ENCODE measurements at regions not wholly inside any gene's neighbourhood (a gene's known extent, or its start where the extent isn't known, plus 50 kb on each side); places are given as distances from the start of the nearest gene placed in this dataset.

- intact Hi-C loops (cut with DNase I) = no loop called here
- no peak for DNase-seq (ENCODE audit: low spot score)
These were observed 74.8 kb upstream of the MLN start for GRCh38 chr6:33878562-33878961.

- DNase-seq (ENCODE audit: low spot score) = no peak
- intact Hi-C loops (cut with DNase I) = no loop called here
These were observed 74.3 kb upstream of the MLN start for GRCh38 chr6:33877982-33878535.

DNA sequence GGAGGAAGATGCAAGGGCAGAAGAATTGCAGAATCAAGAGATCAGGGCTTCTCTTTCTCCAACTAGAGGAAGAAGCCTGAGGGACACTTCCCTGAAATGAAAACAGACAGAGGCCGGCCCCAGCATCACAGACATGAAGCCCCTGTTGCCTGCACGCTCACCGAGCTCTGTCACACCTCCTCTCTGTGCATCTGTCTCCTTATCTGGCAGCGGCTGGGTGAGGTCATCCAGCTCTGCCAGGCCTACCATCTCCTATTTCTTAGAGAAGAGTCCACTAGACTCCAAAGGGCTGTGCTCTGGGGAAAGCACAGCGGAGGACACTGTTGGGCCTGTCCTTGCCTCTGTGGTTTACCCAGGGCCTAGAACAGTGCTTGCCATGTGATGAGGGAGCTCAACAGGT, 71.9 kb upstream of the MLN start:
- intact Hi-C loops (cut with DNase I) = no loop called here
- DNase-seq (ENCODE audit: low spot score) = no peak

DNA sequence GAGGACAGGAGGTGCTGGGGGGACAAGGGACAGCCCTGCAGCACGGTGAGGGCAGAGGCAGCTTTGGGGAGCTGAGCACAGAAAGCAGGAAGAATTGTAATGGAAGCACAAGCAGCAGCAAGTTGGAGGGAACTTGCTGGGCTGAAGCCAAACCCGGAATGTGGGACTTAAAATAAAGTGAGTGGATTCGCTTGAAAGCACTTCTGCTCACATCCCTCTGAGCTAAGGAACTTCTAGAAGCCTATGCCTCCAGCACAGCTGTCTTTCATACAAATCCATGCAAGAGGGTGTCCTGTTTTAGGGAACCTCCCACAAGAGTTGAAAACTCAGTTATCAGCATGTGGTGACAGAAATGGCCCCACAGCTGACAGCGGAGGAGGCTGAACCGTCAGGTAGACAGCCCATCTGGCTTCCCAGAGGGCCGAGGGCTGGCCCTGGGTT, 71.4 kb upstream of the MLN start:
- no peak for DNase-seq (ENCODE audit: low spot score)
- intact Hi-C loops (cut with DNase I) = no loop called here

DNA sequence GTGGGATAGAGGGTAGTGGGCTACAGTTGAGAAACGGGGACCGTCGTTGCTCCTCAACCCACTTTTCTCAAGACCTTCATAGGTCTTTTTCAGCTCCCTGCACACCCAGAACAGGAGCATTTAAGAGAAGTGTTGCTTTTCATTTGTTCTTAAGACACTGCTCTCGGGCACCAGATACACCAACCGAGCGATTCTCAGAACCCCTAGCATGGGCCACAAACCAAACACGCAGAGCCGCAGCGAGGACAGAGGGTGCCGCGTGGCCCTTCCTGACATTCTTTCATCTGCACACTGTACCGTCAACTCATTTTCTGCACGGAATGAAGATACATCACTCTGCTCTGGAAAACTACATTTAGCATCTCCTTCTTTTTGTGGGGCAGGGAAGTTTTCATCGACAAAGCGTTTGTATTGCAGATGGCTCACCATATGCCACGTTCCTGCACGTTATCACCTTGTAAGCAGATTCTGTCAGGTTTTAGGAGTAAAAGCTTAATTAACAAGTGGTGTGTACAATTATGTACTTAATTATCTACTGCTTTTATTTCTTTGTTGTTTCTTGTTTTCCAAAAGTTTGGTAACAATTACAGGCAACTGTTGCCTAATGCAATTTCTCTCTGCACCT, 70.4 kb upstream of the MLN start:
- no peak for DNase-seq (ENCODE audit: low spot score)
- intact Hi-C loops (cut with DNase I) = no loop called here

DNA sequence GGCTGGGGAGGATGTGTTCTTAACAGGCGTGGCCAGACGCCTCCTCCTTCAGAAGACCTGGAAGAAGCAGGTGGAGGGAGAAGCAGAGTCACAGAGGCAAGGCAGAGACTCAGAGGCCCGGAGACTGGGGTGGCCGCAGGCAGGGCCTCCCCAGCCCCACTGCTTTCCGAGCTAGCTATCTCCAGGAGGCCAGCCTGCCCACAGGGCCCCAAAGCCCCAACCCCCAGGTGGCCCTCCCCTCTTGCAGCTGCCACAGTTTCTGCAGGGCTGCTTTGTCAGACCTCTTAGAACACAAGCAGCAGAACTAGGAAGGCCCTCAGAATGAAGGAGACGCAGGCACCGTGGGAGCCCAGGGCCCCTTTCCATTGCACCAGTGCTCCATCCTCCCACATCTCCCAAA, 69.0 kb upstream of the MLN start:
- intact Hi-C loops (cut with DNase I) = no loop called here

GRCh38 chr6:33869826-33870423, 66.1 kb upstream of the MLN start:
- intact Hi-C loops (cut with DNase I) = no loop called here
- no peak for DNase-seq (ENCODE audit: low spot score)

More for the DNA sequence above, 69.0 kb upstream of the MLN start:
- DNase-seq (ENCODE audit: low spot score) = no peak

GRCh38 chr6:33869121-33869520, 65.3 kb upstream of the MLN start:
- no peak for DNase-seq (ENCODE audit: low spot score)
- intact Hi-C loops (cut with DNase I) = no loop called here

GRCh38 chr6:33868141-33868540, 64.3 kb upstream of the MLN start:
- intact Hi-C loops (cut with DNase I) = no loop called here
- DNase-seq (ENCODE audit: low spot score) = no peak

- DNase-seq (ENCODE audit: low spot score) = no peak
- intact Hi-C loops (cut with DNase I) = no loop called here
These were observed 61.8 kb upstream of the MLN start for GRCh38 chr6:33865478-33866077.

DNA sequence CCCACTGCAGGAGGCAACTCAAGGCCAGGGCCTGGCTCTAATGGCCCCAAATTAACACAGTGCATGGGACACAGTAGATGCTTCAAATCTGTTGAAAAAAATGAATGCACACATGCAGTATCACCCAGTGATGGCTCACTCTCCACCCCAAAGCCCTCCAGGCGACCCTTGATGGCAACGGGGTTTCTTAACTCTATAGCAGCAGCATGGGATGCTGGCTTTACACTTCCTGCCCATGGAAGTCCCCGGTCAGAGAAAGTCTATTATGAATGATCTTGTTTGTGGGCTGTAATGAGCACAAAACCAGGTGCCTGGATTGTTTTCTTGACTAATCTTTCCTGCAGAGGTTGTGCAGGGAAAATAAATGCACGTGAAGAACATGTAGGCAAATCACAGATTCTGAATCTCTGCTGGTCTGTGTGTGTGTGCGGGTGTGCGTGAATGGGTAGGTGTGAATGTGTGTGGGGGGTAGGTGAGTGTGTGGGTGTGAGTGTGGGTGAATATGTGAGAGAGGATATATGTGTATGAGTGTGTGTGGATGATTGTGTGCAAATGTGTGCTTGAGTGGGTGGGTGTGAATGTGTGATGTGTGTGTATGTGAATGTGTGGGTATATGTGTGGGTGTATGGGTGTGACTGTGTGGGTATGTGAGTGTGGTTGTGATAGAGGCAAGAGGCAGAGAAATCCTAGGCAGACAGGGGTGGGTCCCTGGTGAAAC, 60.1 kb upstream of the MLN start:
- intact Hi-C loops (cut with DNase I) = no loop called here
- no peak for DNase-seq (ENCODE audit: low spot score)

GRCh38 chr6:33863084-33863483, 59.3 kb upstream of the MLN start:
- no peak for DNase-seq (ENCODE audit: low spot score)
- intact Hi-C loops (cut with DNase I) = no loop called here

GRCh38 chr6:33862536-33862935, 58.7 kb upstream of the MLN start:
- no peak for DNase-seq (ENCODE audit: low spot score)
- intact Hi-C loops (cut with DNase I) = no loop called here

DNA sequence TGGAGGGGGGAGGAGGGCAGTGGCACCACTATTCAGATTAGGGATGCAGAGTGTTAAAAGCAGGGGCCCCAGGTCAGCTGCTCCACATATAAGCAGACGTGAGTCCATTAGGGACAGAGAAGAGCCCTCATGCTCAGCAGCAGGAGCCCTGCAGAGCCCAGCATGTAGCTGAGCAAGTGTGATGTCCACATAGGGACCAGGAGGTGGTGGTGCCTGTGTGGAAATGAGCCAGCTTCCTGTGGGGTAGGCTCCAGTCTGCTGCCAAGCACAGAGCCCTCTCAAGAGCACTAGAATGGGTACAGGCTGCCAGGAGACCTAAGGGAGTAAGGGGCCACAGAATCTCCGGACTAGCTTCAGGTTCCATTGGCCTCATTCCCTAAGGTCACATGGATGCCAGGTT, 57.9 kb upstream of the MLN start:
- DNase-seq (ENCODE audit: low spot score) = no peak

DNA sequence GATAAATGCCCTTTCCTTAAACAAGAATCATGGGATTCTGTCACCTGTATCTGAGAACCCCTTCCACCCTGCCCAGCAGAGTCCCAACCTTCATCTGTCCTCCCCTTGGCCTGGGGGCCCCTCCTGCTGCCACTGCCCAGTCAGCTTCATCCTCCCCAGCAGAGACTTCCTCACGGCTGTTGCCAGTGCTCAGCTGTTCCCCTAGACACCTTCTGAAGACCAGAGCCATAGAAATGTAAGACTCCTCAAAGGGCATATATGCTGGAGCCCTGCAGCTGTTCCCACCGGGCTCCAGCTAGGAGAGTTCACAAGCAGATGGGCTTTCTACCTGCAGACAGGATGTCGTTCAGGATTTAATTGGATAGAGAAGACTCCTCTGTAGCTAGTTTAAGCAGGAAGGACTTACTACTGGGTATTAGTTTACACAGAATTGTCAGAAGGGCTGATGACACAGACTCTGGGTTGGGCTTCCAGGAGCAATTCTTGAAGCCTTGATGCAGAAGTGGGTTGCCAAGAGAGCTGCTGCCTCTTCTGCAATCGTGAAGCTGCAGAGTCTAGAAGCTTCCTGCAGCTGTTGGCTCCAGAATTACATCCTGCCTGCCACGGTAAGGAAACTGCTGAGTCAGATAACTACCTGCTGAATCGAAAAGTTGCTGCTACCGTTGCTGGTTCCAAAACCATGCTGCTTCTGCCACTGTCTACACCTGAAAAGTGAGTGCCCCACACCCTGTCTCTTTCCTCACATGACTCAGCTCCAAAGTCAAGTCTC, 57.1 kb upstream of the MLN start:
- no peak for DNase-seq (ENCODE audit: low spot score)
- intact Hi-C loops (cut with DNase I) = no loop called here

More for the DNA sequence above, 57.9 kb upstream of the MLN start:
- intact Hi-C loops (cut with DNase I) = no loop called here

GRCh38 chr6:33860006-33860405, 56.2 kb upstream of the MLN start:
- no peak for DNase-seq (ENCODE audit: low spot score)
- intact Hi-C loops (cut with DNase I) = no loop called here

DNA sequence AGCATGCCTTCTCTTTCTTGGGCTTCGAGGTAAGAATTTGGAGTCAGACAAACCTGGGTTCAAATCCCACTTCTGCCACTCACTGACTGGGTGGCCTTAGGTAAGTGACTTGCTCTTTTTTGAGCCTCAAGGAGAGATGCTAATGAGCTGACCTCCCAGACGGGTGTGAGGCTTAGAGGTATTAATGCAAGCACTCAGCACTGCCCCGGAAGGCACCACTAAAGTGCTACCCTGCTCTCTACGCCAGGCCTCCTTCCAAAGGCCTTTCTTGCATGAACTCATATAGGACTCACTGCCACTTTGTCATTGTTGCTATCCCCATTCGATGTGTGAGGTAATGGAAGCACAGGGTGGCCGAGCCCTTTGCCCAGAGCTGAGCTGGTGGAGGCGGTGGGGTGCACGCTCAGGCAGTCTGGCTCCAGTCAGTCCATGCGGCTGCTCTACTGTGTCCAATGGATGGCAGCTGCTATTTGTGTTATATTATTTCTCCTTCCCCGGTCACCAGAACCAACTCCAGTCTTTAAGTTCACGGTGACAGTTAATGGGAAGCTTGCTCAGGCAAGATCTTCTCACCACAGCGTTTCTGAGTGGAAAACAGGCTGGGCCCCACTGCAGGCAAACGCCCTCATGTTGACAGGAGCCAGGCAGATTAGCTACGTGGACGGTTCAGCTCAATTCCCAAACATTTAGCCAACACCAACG, 55.2 kb upstream of the MLN start:
- no peak for DNase-seq (ENCODE audit: low spot score)
- intact Hi-C loops (cut with DNase I) = no loop called here

DNA sequence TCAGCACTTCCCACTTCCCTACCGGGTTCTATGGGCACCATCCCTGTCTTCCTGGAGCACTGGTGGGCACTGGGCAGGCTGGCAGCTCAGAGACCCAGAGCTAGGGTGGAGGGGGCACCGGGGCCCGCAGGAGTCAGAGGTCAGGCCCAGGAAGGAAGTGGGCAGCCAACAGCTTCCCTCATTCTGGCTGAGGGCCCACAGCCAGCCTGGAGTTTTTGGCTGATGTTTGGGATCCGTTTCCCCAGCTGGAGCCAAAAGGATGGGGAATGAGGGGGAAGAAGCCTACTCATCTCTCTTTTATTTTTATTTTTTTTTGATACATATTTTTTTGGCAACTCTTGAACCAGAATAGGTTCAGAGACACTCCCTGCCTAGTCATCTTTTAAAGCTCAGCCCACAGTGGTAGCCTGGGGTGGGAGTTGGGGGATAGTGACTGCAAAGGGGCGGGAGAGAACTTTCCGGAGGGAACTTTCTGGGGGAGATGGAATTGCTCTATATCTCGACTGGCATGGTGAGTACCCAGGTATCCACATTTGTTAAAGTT, 54.2 kb upstream of the MLN start:
- no peak for DNase-seq (ENCODE audit: low spot score)
- intact Hi-C loops (cut with DNase I) = no loop called here

All from posterior vena cava (tissue), 2 donors.